ENCODE measurements at regions not wholly inside any gene's neighbourhood (a gene's known extent, or its start where the extent isn't known, plus 50 kb on each side); places are given as distances from the start of the nearest gene placed in this dataset.

GRCh38 chr11:129738242-129738641 is 77.4 kb upstream of the TMEM45B start (continued):
- TF ChIP-seq, protein P1, sequence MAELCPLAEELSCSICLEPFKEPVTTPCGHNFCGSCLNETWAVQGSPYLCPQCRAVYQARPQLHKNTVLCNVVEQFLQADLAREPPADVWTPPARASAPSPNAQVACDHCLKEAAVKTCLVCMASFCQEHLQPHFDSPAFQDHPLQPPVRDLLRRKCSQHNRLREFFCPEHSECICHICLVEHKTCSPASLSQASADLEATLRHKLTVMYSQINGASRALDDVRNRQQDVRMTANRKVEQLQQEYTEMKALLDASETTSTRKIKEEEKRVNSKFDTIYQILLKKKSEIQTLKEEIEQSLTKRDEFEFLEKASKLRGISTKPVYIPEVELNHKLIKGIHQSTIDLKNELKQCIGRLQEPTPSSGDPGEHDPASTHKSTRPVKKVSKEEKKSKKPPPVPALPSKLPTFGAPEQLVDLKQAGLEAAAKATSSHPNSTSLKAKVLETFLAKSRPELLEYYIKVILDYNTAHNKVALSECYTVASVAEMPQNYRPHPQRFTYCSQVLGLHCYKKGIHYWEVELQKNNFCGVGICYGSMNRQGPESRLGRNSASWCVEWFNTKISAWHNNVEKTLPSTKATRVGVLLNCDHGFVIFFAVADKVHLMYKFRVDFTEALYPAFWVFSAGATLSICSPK (IDR thresholded peaks at IDR 0.05; ENCODE audit: borderline replicate concordance), result no peak
- TF ChIP-seq, protein P2, sequence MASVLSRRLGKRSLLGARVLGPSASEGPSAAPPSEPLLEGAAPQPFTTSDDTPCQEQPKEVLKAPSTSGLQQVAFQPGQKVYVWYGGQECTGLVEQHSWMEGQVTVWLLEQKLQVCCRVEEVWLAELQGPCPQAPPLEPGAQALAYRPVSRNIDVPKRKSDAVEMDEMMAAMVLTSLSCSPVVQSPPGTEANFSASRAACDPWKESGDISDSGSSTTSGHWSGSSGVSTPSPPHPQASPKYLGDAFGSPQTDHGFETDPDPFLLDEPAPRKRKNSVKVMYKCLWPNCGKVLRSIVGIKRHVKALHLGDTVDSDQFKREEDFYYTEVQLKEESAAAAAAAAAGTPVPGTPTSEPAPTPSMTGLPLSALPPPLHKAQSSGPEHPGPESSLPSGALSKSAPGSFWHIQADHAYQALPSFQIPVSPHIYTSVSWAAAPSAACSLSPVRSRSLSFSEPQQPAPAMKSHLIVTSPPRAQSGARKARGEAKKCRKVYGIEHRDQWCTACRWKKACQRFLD (CRISPR knock-in tag; IDR thresholded peaks at IDR 0.05), result no peak

DNA sequence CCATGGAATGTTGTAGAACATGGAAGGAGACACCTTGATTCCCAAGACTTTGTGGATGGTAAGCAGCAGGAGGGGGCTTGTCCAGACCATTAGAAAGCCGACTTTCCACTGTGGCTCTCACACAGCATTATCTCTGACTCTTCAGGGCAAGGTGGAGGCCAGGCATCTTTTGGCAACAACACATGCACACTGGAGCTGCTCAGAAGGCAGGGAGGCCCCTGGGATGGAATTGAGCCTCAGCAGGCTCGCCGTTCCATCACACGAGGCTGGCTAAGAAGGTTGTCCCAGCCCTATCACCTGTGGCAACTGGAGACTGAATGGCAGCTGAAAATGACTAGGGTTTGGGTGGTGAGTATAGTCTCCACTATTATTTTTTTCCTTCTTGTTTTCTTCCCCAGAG is 76.3 kb upstream of the TMEM45B start:
- DNase-seq (ENCODE audit: extremely low read depth in 1 of 4, low spot score in 3 of 4), result no peak
- BruUV-seq (replicated peaks), result no TSS peak
- H3K79me2 ChIP-seq (ENCODE audit: control insufficient read depth, insufficient read depth, low read length), result no peaks in the 10 kb centered on the region
- WGBS (ENCODE audit: insufficient coverage, low coverage, missing lambda C conversion rate), result 0% methylated on average over 4 of the region's 4 CpGs
- H3K9me1 ChIP-seq (ENCODE audit: control insufficient read depth, insufficient read depth, low read length), result no peaks in the 10 kb centered on the region
- CTCF ChIA-PET (ENCODE audit: low intra/inter-chr PET ratio), result no interaction called here
- no peak overlapping the region for H3K9ac ChIP-seq (ENCODE audit: insufficient read depth in 1 of 2, low read depth in 2 of 2, low read length in 2 of 2)
- FAIRE-seq, result no peak
- H4K20me1 ChIP-seq (replicated peaks; ENCODE audit: control insufficient read depth, insufficient read depth, low read length), result no peaks in the 10 kb centered on the region
- POLR2A ChIA-PET, result interaction anchor here (0.6 kb wide), 1 partner anchor 162 kb away, joined by 3 read pairs; no protein-coding TSS in a partner anchor
- in situ Hi-C loops (cut with MboI) (no loop called here), intact Hi-C loops (cut with micrococcal nuclease) (no loop called here)
- no peaks in the 10 kb centered on the region for H3K4me1 ChIP-seq (replicated peaks in 1 of 2; ENCODE audit: control insufficient read depth in 2 of 2, insufficient read depth in 2 of 2, low read length in 2 of 2)
- ATAC-seq, result no peak
- no peak overlapping the region for H2AFZ ChIP-seq (ENCODE audit: low read depth, low read length)
- H3K36me3 ChIP-seq (ENCODE audit: control insufficient read depth, insufficient read depth, low read length), result no peaks in the 10 kb centered on the region
- peaks cover 9 to 30% of the 10 kb centered on the region in 2 experiments; a peak in 4 of 5 replicates for H3K27me3 ChIP-seq (ENCODE audit: control insufficient read depth in 2 of 2, insufficient read depth in 2 of 2, low read length in 2 of 2)
- no peaks in the 10 kb centered on the region for H3K9me3 ChIP-seq (replicated peaks; ENCODE audit: control insufficient read depth, insufficient read depth, low read depth, low read length)
- no peak overlapping the region for H3K4me2 ChIP-seq (ENCODE audit: insufficient read depth, low read length)
- H3K4me3 ChIP-seq, result no peak overlapping the region
- no peak overlapping the region for H3K27ac ChIP-seq (ENCODE audit: extremely low read depth, low read depth, low read length)
- no peak for TF ChIP-seq TFAM (CRISPR knock-in tag; conservative IDR thresholded peaks at IDR 0.05)
- no peak for TF ChIP-seq ZNF445 (CRISPR knock-in tag; IDR thresholded peaks at IDR 0.05; ENCODE audit: low read depth)
- no peak for TF ChIP-seq FIP1L1 (IDR thresholded peaks at IDR 0.05; ENCODE audit: low read depth, low read length, poor library complexity, severe bottlenecking)
- TF ChIP-seq CEBPZ (IDR thresholded peaks at IDR 0.05; ENCODE audit: borderline replicate concordance, low read depth, low read length), result no peak
- TF ChIP-seq SRSF3 (IDR thresholded peaks at IDR 0.05; ENCODE audit: insufficient read depth, low read length), result no peak
- no peak for TF ChIP-seq ERF (CRISPR knock-in tag; IDR thresholded peaks at IDR 0.05)
- no peak for TF ChIP-seq CCAR2 (IDR thresholded peaks at IDR 0.05; ENCODE audit: low read depth, low read length)
- no peak for TF ChIP-seq EP400 (IDR thresholded peaks at IDR 0.05)
- TF ChIP-seq ZNF75A (CRISPR knock-in tag; IDR thresholded peaks at IDR 0.05), result no peak
- no peak for TF ChIP-seq CBX5 (IDR thresholded peaks at IDR 0.05; ENCODE audit: borderline replicate concordance, low read depth)
- no peak for TF ChIP-seq YY1 (IDR thresholded peaks at IDR 0.05; ENCODE audit: borderline replicate concordance in 1 of 3, control insufficient read depth in 1 of 3, extremely low read depth in 1 of 3, insufficient read depth in 3 of 3, insufficient read length in 1 of 3, insufficient replicate concordance in 2 of 3, low read depth in 1 of 3, low read length in 2 of 3)
- no peak for TF ChIP-seq SMARCA5 (IDR thresholded peaks at IDR 0.05)
- no peak for TF ChIP-seq ZFP30 (CRISPR knock-in tag; IDR thresholded peaks at IDR 0.05; ENCODE audit: borderline replicate concordance)

All from K562 (cell line).